ENCODE measurements at regions not wholly inside any gene's neighbourhood (a gene's known extent, or its start where the extent isn't known, plus 50 kb on each side); places are given as distances from the start of the nearest gene placed in this dataset.

DNA sequence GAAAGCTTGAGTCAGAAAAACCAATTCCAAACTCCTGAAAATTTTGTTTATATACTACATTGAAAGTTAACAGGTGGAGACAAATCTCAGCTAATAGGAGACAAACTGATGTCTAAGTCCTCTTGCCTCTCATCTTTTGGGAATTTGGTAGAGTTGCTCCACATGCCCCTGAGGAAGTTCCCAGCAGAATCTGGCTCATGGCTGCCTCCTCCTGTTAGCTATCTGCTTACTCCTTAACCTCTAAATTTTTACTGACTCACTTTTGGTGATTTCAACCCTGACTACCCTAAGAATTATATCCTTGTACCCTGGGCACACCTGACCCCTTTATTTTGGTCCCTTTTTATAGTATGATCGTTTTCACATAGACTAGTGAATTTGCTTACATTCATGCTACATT lies 633.7 kb upstream of the USP24 start:
- no peaks in the 10 kb centered on the region for H3K4me1 ChIP-seq
- in situ Hi-C loops (cut with MboI; ENCODE audit: low pct_ligation_motif_present in 1 of 4, low pct_unique_long_range_greater_than_20kb in 1 of 4, low sequenced_read_pairs in 3 of 4): no loop called here
- H3K36me3 ChIP-seq: no peaks in the 10 kb centered on the region
- intact Hi-C loops (cut with DNase I; ENCODE audit: low total_unique reads): no loop called here
- H3K27ac ChIP-seq: no peak overlapping the region
- 62 to 78% methylated on average over 1 of the region's 1 CpG for WGBS, 2 donors (ENCODE audit: low coverage in 1 of 2)
- no peak for TF ChIP-seq EP300 (IDR thresholded peaks at IDR 0.05; ENCODE audit: low read depth)
- TF ChIP-seq POLR2A (IDR thresholded peaks at IDR 0.05): no peak
- no peak for TF ChIP-seq POLR2AphosphoS5 (IDR thresholded peaks at IDR 0.05)
- TF ChIP-seq, protein P1, sequence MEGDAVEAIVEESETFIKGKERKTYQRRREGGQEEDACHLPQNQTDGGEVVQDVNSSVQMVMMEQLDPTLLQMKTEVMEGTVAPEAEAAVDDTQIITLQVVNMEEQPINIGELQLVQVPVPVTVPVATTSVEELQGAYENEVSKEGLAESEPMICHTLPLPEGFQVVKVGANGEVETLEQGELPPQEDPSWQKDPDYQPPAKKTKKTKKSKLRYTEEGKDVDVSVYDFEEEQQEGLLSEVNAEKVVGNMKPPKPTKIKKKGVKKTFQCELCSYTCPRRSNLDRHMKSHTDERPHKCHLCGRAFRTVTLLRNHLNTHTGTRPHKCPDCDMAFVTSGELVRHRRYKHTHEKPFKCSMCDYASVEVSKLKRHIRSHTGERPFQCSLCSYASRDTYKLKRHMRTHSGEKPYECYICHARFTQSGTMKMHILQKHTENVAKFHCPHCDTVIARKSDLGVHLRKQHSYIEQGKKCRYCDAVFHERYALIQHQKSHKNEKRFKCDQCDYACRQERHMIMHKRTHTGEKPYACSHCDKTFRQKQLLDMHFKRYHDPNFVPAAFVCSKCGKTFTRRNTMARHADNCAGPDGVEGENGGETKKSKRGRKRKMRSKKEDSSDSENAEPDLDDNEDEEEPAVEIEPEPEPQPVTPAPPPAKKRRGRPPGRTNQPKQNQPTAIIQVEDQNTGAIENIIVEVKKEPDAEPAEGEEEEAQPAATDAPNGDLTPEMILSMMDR (IDR thresholded peaks at IDR 0.05): no peak
- DNase-seq: no peak
- no peaks in the 10 kb centered on the region for H3K9me3 ChIP-seq
- H3K4me3 ChIP-seq: no peak overlapping the region
- no peaks in the 10 kb centered on the region for H3K27me3 ChIP-seq

DNA sequence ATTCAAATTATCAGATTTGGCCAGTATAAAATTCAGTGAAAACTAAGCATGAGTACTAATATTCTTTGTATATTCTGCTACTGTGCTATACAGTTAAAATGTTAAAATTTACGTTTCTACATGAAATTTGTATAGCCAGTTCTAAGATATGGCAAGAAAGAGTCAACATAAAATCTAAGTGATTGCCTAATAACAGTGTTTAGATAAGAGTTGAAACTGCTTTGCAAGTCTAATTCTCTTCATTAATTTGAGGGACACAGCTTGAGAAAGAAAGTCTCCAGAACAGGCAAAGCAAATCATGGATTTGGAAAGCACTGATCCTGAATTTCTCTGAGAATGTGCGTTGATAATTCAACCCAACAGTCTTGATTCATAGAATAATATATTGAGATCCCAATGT lies 630.9 kb upstream of the USP24 start:
- in situ Hi-C loops (cut with MboI; ENCODE audit: low pct_ligation_motif_present in 1 of 4, low pct_unique_long_range_greater_than_20kb in 1 of 4, low sequenced_read_pairs in 3 of 4): no loop called here
- Histone ChIP-seq H3K9me3 (no peaks in the 10 kb centered on the region), H3K4me1 (no peaks in the 10 kb centered on the region), H3K27ac (no peak overlapping the region), H3K36me3 (no peaks in the 10 kb centered on the region), H3K27me3 (no peaks in the 10 kb centered on the region), H3K4me3 (no peak overlapping the region)
- intact Hi-C loops (cut with DNase I; ENCODE audit: low total_unique reads): no loop called here
- TF ChIP-seq POLR2A (IDR thresholded peaks at IDR 0.05): no peak
- no peak for TF ChIP-seq POLR2AphosphoS5 (IDR thresholded peaks at IDR 0.05)
- TF ChIP-seq, protein P1 (IDR thresholded peaks at IDR 0.05): no peak
- no peak for DNase-seq
- WGBS, 2 donors (ENCODE audit: low coverage in 1 of 2): 68 to 75% methylated on average over 2 of the region's 2 CpGs

DNA sequence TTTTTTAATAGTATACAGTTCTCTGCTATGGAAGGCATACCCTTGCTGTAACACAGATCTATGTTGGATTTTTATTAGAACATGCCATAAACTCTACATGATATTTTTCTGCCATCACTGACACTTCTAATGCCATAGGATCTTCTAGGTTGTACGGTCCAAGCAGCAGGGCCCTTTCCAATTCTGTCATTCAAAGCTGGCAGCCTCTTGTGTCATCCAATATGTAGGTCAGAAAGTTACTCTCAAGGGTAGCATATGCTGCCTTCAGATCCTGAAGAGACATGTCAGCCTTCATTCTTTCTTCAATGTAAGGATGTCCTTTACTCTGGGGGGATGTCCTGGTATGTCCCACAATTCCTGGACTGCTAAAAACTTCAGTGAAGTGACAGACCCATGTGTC lies 629.2 kb upstream of the USP24 start:
- in situ Hi-C loops (cut with MboI; ENCODE audit: low pct_ligation_motif_present in 1 of 4, low pct_unique_long_range_greater_than_20kb in 1 of 4, low sequenced_read_pairs in 3 of 4): no loop called here
- TF ChIP-seq EP300 (IDR thresholded peaks at IDR 0.05; ENCODE audit: low read depth) (no peak), POLR2A (IDR thresholded peaks at IDR 0.05) (no peak), POLR2AphosphoS5 (IDR thresholded peaks at IDR 0.05) (no peak)
- TF ChIP-seq, protein P1 (IDR thresholded peaks at IDR 0.05): no peak
- Histone ChIP-seq H3K36me3 (no peaks in the 10 kb centered on the region), H3K4me1 (no peaks in the 10 kb centered on the region), H3K9me3 (no peaks in the 10 kb centered on the region), H3K4me3 (no peak overlapping the region), H3K27me3 (no peaks in the 10 kb centered on the region), H3K27ac (no peak overlapping the region)
- 77% methylated on average over 1 of the region's 1 CpG; no CpG with 5 or more reads in 1 of the 2 donors for WGBS, 2 donors (ENCODE audit: low coverage in 1 of 2)
- intact Hi-C loops (cut with DNase I; ENCODE audit: low total_unique reads): no loop called here
- no peak for DNase-seq

GRCh38 chr1:55839626-55840025 lies 624.5 kb upstream of the USP24 start:
- TF ChIP-seq POLR2A (IDR thresholded peaks at IDR 0.05) (no peak), EP300 (IDR thresholded peaks at IDR 0.05; ENCODE audit: low read depth) (no peak), POLR2AphosphoS5 (IDR thresholded peaks at IDR 0.05) (no peak)
- TF ChIP-seq, protein P1 (IDR thresholded peaks at IDR 0.05): no peak
- no peak for DNase-seq
- Histone ChIP-seq H3K9me3 (no peaks in the 10 kb centered on the region), H3K4me1 (no peaks in the 10 kb centered on the region), H3K27ac (no peak overlapping the region), H3K36me3 (no peaks in the 10 kb centered on the region), H3K4me3 (no peak overlapping the region), H3K27me3 (no peaks in the 10 kb centered on the region)
- WGBS, 2 donors (ENCODE audit: low coverage in 1 of 2): 75% methylated on average over 5 of the region's 5 CpGs; no CpG with 5 or more reads in 1 of the 2 donors
- intact Hi-C loops (cut with DNase I; ENCODE audit: low total_unique reads): no loop called here
- in situ Hi-C loops (cut with MboI; ENCODE audit: low pct_ligation_motif_present in 1 of 4, low pct_unique_long_range_greater_than_20kb in 1 of 4, low sequenced_read_pairs in 3 of 4): no loop called here
